HG03469 (cell line): ENCODE measurements at regions not wholly inside any gene's neighbourhood (a gene's known extent, or its start where the extent isn't known, plus 50 kb on each side); places are given as distances from the start of the nearest gene placed in this dataset.

Experiments used
- ATAC-seq: cut with Tn5 transposase; IDR thresholded peaks from one replicate; pipeline ENCODE4 v1.9.1; 2021; ENCODE audit warnings: mild to moderate bottlenecking, moderate library complexity, moderate number of reproducible peaks; ENCODE audit not compliant: unreplicated experiment

DNA sequence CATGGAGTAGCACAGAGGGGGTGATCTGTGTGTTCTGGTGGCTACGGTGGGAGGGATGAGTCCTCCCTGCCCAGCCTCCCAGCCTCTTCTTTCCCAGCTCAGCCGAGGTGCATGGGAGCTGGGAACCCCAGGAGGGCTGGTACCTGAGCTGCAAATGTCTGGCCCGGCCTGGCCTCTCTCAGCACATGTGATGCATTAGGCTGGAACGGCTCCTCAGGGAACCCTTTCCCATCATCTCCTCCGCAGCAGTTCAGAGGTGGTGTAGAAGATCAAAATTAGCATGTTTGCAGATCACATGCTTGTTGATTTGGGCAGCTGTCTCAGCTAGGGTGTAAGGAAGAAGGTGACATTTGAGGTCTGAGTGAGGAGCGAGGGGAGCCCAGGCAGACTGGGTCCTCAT lies 126.6 kb downstream of the EMX2 start:
- no peak for ATAC-seq

GRCh38 chr10:117670116-117670904 lies 127.8 kb downstream of the EMX2 start:
- no peak for ATAC-seq

GRCh38 chr10:117673230-117674010 lies 130.9 kb downstream of the EMX2 start:
- no peak for ATAC-seq

- ATAC-seq: no peak
These were observed 131.7 kb downstream of the EMX2 start for GRCh38 chr10:117674201-117674600.

DNA sequence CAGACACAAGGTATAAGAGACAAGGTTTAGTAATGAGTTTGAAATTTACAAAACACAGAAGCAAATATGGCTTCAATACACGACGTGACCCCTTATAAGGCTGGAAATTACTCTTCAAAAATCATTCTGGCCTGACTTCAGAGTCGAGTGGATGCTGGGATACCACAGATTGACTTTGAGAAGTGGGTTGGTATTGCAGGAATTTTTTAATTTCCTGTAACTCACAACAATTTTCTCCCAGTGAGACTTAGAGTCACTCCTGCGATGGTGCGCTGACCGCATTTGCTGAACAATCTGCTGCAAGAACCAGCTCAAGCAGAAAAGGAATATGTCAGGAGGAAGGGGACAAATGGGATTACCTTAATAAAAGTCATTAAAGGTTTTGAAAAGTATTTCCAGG lies 132.1 kb downstream of the EMX2 start:
- ATAC-seq: no peak

DNA sequence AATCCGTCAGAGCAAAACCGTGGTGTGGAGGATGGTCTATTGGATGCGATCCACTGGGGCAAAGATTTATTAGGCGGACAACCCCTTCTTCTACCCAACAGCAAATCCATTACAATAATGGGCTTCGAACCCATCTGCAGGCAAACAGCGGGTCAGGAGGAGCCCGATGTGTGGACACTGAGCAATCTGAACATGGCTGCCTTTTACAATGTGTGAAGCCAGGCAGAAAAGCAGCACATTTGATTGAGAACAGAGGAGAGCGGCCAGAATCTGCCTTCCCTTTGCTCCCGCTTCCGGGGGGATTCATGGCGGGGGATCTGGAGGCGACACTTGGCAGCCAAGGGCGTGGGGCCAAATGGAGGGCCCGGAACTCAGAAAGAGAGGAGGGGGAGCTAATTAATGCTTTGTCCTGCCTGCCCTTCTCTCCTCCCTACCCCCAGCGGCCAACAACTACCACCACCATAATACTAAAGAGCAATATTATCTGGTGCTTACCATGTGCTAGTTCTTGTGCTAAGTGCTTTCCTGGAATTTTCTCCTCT lies 133.0 kb downstream of the EMX2 start:
- no peak for ATAC-seq

- no peak for ATAC-seq
These were observed 134.7 kb downstream of the EMX2 start for GRCh38 chr10:117677239-117677638.

- no peak for ATAC-seq
These were observed 135.4 kb downstream of the EMX2 start for GRCh38 chr10:117677890-117678500.

DNA sequence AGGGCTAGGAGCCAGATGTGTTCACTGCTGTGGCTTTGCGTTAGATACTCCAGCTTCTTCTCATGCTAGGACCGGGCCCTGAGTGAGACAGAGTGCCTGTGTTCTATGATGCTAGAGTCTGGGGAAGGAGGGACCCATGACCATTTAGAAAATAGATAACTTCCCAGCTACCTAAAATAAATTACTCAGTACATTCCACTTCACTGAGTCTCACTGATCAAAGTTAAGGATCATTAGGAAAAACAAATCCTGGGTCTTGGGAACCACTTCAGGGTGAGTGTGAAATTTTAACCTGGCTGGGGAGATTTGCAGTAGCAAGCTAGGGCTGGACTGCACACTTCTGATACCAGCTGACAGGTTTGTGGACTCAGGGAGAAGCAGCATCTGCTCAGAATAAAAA lies 138.1 kb downstream of the EMX2 start:
- no peak for ATAC-seq

- ATAC-seq: no peak
These were observed 138.6 kb downstream of the EMX2 start for GRCh38 chr10:117681104-117681503.

- ATAC-seq: no peak
These were observed 141.6 kb downstream of the EMX2 start for GRCh38 chr10:117684046-117684610.

DNA sequence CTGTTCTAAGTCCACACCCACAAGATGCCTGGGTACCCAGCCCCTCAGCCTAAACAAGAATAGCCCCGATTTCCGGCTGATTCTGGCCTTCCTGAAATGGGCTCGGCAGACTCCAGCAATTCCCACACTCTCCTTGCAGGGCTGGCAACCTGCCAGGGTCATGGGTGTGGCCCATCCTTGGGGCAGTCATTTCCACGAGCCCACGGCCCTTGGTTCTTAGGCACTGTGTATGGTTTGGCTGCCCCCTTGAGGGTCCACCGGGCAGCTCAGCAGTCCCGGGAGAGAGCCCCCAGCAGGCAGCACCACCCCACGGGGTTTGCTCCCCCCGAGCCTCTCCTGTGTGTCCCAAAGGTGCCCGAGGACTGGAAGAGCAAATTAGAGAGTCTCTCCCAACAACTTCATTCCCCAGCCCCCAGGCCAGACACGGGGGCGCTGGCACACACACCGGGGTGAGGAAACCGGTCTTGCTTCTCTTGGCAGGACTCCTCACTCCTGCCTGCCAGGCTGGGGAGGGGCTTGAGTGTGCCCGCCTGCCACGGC lies 142.2 kb downstream of the EMX2 start:
- no peak for ATAC-seq

DNA sequence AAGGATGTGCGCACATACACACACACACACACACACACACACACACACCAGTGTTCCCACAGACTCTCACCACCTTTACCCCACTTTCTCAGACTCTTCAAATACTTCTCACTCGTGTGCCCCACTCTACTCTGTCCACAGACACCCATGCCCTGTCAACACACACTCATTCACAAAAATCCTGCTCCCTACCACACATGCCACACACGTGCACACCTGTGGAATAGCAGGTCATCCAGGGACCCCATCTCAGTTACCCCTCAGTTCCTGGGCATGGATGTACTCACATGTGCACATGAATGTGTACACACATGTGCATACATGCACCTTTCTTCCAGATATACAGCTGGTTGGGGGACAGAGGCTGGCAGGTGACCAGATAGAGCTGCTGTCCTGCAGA lies 142.9 kb downstream of the EMX2 start:
- ATAC-seq: no peak

GRCh38 chr10:117686606-117687005 lies 144.1 kb downstream of the EMX2 start:
- no peak for ATAC-seq

DNA sequence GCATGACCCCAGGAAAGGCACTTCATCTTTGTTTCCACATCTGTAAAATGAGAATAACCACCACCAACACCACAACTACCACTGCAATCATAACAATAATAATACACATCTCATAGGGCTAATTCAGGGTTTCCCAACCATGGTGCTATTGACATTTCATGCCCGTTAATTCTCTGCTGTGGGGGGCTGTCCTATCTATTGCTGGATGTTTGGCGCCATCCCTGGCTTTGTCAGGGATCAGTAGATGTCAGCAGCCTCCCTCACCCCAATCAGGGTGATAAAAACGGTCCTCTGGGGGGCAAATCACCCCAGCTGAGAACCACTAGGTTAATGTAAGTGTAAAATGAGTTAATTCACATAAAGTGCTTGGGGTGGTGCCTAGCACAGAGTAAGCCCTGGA lies 145.8 kb downstream of the EMX2 start:
- no peak for ATAC-seq

GRCh38 chr10:117689566-117689965 lies 147.0 kb downstream of the EMX2 start:
- no peak for ATAC-seq

- ATAC-seq: no peak
These were observed 147.8 kb downstream of the EMX2 start for GRCh38 chr10:117690359-117690758.

GRCh38 chr10:117694190-117694589 lies 151.6 kb downstream of the EMX2 start:
- ATAC-seq: no peak

DNA sequence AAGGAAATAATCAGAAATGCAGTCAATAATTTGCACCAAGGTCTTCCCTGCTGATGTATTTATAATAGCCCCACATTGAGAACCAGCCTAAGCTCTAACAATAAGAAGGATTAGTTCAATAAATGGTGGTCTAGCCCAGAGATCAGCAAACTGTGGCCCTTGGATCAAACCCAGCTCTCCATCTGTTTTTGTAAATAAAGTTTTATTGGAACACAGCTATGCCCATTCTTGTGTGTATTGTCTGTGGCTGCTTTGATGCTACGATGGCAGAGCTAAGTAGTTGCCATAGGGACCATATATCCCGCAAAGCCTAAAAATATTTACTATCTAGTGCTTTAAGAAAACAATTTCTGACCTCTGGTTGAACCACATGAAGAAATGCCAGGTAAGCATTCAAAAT lies 154.9 kb downstream of the EMX2 start:
- ATAC-seq: no peak

DNA sequence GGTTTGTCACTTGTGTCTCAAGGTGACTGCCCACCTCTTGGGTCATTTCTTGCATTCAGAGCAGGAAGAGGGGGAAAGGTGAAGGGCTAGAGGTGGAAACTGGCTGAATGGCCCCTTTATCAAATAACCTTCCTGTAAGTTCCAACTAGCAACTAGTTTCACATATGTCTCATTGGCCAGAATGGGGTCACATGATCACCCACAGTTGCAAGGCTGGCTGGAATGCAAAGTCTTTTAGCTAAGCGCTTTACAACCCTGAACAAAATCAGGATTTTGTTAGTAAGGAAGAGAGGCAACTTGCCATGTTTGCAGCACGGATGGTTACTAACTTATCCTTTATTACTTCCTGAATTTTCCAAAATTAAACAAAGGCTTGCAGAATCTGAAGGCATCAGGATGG lies 156.3 kb downstream of the EMX2 start:
- ATAC-seq: no peak
